ENCODE measurements at regions not wholly inside any gene's neighbourhood (a gene's known extent, or its start where the extent isn't known, plus 50 kb on each side); places are given as distances from the start of the nearest gene placed in this dataset.
A peak's percentile ranks its signal among the peaks of the same experiment; 100 is the strongest.

DNA sequence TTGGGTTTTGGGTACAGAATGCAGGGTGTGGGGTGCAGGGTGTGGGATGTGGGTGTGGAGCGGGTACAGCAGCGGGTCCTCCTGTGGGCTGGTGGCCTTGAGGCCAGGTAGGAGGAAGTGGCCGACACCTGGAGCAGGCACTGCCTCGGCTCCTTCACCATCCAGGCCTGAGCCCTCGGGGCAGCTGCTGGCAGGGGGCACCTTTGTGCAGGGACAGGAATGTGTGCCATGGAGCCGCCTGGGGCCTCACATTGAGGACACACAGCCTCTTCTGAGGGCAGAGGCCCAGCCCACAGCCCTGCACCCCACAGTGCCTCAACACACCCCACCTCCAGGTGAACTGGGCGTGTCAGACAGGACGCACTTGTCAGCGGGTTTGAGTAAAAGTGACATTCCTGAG, 984.0 kb downstream of the BRD1 start:
- H3K27me3 Mint-ChIP-seq: peaks cover 11 to 22% of the 10 kb centered on the region in 2 donors
- peaks cover 0 to 3% of the 10 kb centered on the region in 2 donors for H3K9me3 Mint-ChIP-seq
- peaks cover 4 to 5% of the 10 kb centered on the region in 2 donors for H3K4me1 Mint-ChIP-seq
- no peak overlapping the region for H3K4me3 Mint-ChIP-seq
- DNase-seq: no peak
- ATAC-seq (replicated peaks): no peak
- no peak overlapping the region for H3K27ac Mint-ChIP-seq
- H3K36me3 Mint-ChIP-seq: no peaks in the 10 kb centered on the region

DNA sequence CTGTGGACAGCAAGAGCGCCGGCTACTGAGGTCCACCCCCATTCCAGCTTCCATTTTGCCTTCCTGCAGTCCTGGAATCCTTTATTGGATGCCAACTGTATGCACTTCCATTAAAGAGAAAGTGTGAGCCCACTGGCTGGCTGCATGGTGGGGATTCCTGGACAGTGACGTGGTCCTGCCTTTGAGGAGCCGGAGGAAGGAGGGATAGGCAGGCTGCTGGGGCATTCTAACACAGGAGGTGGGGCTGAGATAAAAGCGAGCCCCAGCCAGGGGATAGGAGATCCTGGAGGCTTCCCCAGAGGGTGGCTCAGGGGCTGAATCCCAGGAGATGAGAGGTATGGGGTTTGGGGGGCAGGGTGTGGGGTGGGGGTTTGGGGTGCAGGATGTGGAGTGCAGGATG, 984.7 kb downstream of the BRD1 start:
- DNase-seq (no peak), ATAC-seq (replicated peaks) (no peak)
- H3K27me3 Mint-ChIP-seq: peaks cover 13 to 20% of the 10 kb centered on the region in 2 donors

DNA sequence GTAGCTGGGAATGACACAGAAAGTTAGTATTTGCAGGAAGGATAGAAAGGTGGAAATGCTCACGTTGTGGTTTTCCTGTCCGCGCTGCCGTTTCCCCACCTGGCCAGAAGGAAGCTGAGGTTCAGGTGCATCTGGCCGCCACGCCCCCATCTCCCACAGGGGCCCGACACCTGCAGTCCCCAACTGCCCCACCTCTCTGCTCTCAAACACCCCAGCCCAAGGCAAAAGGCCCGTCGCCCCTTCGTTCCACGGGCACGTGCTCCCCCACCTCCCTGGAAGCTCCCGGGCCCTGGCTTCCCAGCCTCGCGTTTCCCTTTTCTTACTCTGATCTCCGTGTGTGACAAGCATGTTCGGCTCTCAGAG, 985.1 kb downstream of the BRD1 start:
- Mint-ChIP-seq H3K27ac (no peak overlapping the region), H3K27me3 (peaks cover 13 to 17% of the 10 kb centered on the region in 2 donors), H3K36me3 (no peaks in the 10 kb centered on the region), H3K9me3 (peaks cover 5 to 7% of the 10 kb centered on the region in 2 donors), H3K4me3 (no peak overlapping the region), H3K4me1 (peaks cover 4 to 5% of the 10 kb centered on the region in 2 donors)
- no peak for DNase-seq
- no peak for ATAC-seq (replicated peaks)

More for the DNA sequence above, 984.7 kb downstream of the BRD1 start:
- no peaks in the 10 kb centered on the region for H3K36me3 Mint-ChIP-seq
- no peak overlapping the region for H3K4me3 Mint-ChIP-seq
- H3K27ac Mint-ChIP-seq: no peak overlapping the region
- peaks cover under 1 to 3% of the 10 kb centered on the region in 2 donors for H3K9me3 Mint-ChIP-seq
- peaks cover 4 to 5% of the 10 kb centered on the region in 2 donors for H3K4me1 Mint-ChIP-seq

DNA sequence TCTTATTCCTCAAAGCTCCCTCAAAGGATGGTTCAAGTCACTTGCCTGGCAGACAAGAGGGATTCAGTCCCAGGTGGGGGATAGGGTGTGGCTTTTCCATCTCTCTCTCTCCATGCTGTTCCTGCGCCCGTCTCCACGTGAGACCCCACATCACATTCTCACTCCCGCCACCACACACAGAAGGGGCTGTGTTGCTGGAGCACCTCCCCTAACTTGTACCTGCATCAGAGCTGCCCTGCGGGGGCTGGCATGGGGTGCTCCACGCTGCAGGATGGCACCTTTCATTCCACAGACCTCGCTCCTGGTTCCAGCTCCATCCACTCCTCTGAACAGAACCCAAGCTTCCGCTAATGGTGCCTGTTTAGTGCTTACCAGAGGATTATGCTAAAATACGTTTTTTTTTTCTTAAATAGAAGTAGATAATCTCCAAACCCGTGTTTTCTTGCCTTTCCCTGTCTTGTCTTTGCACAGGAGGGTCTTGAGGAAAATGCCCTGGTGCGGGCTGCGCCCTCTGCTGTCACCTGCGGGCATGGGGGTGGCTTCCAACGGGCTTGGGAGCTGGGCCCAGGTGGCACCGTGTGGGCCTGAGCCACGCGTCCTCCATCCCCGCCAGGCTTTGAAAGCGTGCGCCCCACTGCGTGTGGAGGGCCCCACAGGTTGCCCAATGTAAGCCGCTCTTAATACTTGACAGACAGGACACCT, 985.6 kb downstream of the BRD1 start:
- Mint-ChIP-seq H3K27ac (no peak overlapping the region), H3K4me3 (no peak overlapping the region), H3K9me3 (peaks cover 10 to 12% of the 10 kb centered on the region in 2 donors), H3K27me3 (peaks cover 13 to 17% of the 10 kb centered on the region in 2 donors), H3K36me3 (no peaks in the 10 kb centered on the region), H3K4me1 (peaks cover 5 to 7% of the 10 kb centered on the region in 2 donors)
- ATAC-seq (replicated peaks): no peak
- no peak for DNase-seq

DNA sequence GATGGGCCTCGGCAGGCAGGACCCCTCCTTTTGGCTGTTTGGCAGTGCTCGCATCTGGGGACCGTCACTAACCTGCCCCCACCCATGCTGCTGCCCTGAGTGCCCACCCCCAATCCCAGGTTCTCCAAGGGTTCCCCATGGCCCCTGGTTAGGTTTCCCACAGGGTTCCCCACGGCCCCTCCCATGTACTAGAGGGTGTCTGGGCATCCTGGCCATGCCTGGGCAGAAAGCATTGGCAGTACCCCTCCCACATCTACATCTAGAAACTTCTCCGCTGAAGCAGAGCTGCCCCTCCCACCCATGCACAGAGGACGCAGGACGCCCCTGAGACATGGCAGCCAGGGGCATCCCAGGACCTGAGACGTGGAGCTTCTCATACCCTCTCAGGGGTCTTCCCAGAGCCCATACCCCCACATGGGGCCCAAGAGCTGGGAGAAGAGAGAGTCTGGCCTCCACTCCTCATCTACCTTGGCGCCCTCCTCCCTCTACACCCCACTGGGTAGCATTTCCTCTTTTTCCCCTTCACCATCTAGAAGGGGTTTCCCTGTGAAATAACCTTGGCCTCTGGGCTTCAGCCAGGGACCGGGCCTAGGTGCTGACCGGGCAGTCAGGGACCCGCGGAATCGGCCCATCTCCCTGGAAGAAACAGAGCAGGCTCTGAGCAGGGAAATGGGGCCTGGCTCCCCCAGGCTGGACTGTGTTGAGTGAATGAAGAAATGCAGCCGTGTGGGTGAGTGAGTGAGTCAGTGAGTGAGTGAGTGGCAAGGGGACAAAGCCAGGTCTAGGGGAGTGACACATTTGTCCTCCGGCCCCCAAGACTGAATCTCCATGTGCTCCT, 987.3 kb downstream of the BRD1 start:
- Mint-ChIP-seq H3K36me3 (no peaks in the 10 kb centered on the region), H3K4me1 (peaks cover 5 to 7% of the 10 kb centered on the region in 2 donors), H3K27ac (no peak overlapping the region), H3K4me3 (no peak overlapping the region), H3K27me3 (peaks cover 13 to 26% of the 10 kb centered on the region in 2 donors), H3K9me3 (peaks cover 11 to 12% of the 10 kb centered on the region in 2 donors)
- no peak for DNase-seq
- peak; percentile 52 to 64 for ATAC-seq (replicated peaks)

DNA sequence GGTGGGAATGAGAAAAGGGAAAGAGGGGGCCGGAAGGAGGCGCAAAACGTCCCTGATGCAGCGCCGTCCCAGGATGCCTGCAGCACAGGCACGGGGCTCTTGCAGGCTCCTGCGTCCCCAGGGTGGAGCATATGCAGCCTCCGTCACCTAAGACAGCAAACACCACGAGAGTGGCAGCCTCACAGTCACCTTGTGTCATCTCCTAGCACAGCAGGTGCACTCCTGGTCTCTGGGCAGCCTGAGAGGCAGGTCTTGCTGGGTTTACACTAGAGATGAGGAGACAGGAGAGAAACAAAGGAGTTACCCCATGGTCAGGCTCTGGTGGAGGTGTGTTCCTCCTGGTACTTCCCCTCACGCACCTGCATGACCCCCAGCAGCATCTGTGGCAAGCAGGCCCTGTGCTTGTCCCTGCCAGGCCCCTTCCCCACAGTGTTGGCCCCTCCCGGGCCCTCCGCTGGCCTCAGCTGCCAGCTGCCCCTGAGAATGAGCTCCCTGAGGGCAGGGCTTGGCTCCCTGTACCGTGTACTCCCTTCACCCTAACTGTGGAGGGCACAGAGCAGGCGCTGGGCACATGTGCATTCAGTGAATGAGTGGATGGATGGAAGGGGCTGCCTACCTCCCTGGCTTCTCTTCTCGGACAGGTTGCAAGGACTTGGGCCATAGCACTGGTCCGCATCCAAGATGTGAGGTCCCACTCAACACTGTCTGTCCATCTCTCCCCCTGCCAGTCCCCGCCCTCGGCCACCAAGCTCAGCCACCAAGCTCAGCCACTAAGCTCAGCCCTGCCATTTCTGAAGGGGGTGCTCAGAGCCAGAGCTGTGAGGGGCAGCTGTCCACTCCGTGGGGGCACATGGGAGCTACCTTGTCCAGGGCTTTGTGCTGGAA, 988.6 kb downstream of the BRD1 start:
- Mint-ChIP-seq H3K36me3 (no peaks in the 10 kb centered on the region), H3K4me1 (peaks cover 5 to 7% of the 10 kb centered on the region in 2 donors), H3K9me3 (peaks cover 11 to 12% of the 10 kb centered on the region in 2 donors), H3K27me3 (peaks cover 13 to 26% of the 10 kb centered on the region in 2 donors), H3K27ac (no peak overlapping the region), H3K4me3 (no peak overlapping the region)
- no peak for DNase-seq
- no peak for ATAC-seq (replicated peaks)

DNA sequence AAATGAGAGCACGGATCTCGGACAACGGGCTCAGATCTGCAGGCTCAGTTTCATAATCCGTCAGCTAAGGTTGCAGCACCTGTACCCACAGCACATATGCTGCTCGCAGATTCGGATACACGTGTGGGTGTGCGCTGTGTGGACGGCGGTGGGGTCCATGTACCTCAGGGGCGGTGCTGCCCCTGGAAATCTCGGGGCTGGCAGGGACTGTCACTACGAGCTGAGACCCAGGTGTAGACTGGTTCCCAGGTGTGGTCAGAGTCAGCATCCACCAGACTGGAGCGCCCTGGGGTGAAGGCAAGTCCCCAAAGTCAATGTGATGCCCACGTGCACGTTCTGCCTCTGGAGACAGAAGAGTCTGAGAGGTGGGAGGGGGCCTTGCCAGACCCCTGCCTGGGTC, 989.3 kb downstream of the BRD1 start:
- Mint-ChIP-seq H3K4me3 (no peak overlapping the region), H3K27me3 (peaks cover 13 to 27% of the 10 kb centered on the region in 2 donors), H3K36me3 (no peaks in the 10 kb centered on the region), H3K4me1 (peaks cover 5 to 7% of the 10 kb centered on the region in 2 donors), H3K9me3 (peaks cover 11 to 16% of the 10 kb centered on the region in 2 donors), H3K27ac (no peak overlapping the region)
- DNase-seq (no peak), ATAC-seq (replicated peaks) (no peak)

GRCh38 chr22:48837341-48837935, 990.2 kb downstream of the BRD1 start:
- no peak overlapping the region for H3K4me3 Mint-ChIP-seq
- ATAC-seq (replicated peaks): no peak
- peaks cover 17 to 20% of the 10 kb centered on the region in 2 donors for H3K9me3 Mint-ChIP-seq
- H3K27ac Mint-ChIP-seq: no peak overlapping the region
- DNase-seq: no peak
- H3K27me3 Mint-ChIP-seq: peaks cover 6 to 24% of the 10 kb centered on the region in 2 donors
- peaks cover 5 to 7% of the 10 kb centered on the region in 2 donors for H3K4me1 Mint-ChIP-seq
- no peaks in the 10 kb centered on the region for H3K36me3 Mint-ChIP-seq

GRCh38 chr22:48836673-48837340, 990.9 kb downstream of the BRD1 start:
- no peak for DNase-seq
- no peak for ATAC-seq (replicated peaks)
- Mint-ChIP-seq H3K4me3 (no peak overlapping the region), H3K9me3 (peaks cover 17 to 20% of the 10 kb centered on the region in 2 donors), H3K27ac (no peak overlapping the region), H3K4me1 (peaks cover 5 to 7% of the 10 kb centered on the region in 2 donors), H3K27me3 (peaks cover 4 to 24% of the 10 kb centered on the region in 2 donors), H3K36me3 (no peaks in the 10 kb centered on the region)

DNA sequence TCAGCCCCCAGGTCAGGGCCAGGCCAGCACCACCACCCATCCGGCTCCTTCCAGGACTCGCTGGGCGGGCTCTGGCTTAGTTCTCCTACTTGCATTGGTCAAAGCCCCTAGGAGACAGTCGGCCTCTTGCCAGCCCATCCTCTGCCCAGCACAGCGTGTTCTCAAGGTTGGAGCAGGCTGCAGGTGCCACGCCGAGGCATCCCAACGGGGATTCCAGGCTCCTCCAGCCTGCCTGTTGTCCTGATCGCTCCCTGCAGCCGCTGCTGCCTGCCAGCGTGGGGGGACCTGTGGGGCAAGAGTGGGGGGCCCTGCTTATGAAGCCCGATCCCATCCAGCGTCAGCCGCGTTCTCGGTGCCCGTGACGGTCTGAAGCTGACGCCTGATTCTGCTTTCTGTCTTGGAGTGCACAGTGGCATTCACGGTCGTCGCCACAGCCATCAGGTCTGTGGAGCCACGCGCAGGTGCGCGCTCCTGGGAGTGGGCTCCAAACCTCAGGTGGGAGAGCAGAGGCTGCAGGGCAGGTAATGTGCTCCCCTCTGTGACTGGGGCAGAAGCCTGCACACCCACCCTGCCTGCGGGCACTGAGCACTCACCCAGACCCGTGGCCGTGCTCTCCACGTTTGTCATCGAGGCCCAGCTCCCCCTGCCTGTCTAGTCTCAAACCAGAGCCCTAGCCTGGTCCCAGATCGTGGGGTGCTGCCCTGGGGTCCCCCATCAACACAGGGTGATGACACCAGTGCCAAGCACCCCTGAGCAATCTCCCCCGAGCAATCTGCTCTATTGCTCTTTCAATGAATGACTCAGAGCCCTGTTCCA, 991.6 kb downstream of the BRD1 start:
- DNase-seq (no peak), ATAC-seq (replicated peaks) (no peak)
- no peak overlapping the region for H3K4me3 Mint-ChIP-seq

DNA sequence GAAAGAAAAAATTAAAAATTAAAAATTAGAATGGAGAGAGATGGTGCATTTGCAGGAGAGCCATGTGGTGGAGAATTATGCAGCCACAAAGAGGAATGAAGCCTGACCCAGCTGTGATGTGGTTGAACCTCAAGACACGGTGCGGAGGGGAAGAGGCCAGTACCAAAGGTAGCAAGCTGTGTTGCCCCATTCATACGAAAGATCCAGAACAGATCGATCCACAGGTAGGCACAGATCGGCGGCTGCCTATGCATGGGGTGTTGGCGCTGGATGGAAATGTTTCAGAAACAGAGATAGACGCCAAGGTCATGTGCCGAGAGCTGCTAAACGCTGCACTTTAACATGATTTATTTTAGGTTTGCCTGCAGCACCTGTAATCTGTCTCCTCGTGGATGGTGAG, 992.3 kb downstream of the BRD1 start:
- H3K4me1 Mint-ChIP-seq: peaks cover 3 to 4% of the 10 kb centered on the region in 2 donors

More for the DNA sequence above, 991.6 kb downstream of the BRD1 start:
- H3K27ac Mint-ChIP-seq: no peak overlapping the region
- H3K9me3 Mint-ChIP-seq: peaks cover 20 to 23% of the 10 kb centered on the region in 2 donors
- H3K4me1 Mint-ChIP-seq: peaks cover 5 to 7% of the 10 kb centered on the region in 2 donors
- no peaks in the 10 kb centered on the region for H3K36me3 Mint-ChIP-seq
- peaks cover 4 to 24% of the 10 kb centered on the region in 2 donors for H3K27me3 Mint-ChIP-seq

GRCh38 chr22:48834404-48834803, 993.3 kb downstream of the BRD1 start:
- DNase-seq: no peak
- Mint-ChIP-seq H3K27me3 (peaks cover 10 to 27% of the 10 kb centered on the region in 2 donors), H3K4me1 (peaks cover 0 to 3% of the 10 kb centered on the region in 2 donors), H3K4me3 (no peak overlapping the region), H3K27ac (no peak overlapping the region), H3K36me3 (peaks cover 0 to 2% of the 10 kb centered on the region in 2 donors), H3K9me3 (peaks cover 23 to 25% of the 10 kb centered on the region in 2 donors)
- ATAC-seq (replicated peaks): peak; percentile 56 to 60

More for the DNA sequence above, 992.3 kb downstream of the BRD1 start:
- DNase-seq: no peak
- peaks cover 21 to 26% of the 10 kb centered on the region in 2 donors for H3K9me3 Mint-ChIP-seq
- no peaks in the 10 kb centered on the region for H3K36me3 Mint-ChIP-seq
- no peak for ATAC-seq (replicated peaks)
- peaks cover 4 to 22% of the 10 kb centered on the region in 2 donors for H3K27me3 Mint-ChIP-seq
- H3K4me3 Mint-ChIP-seq: no peak overlapping the region
- H3K27ac Mint-ChIP-seq: no peak overlapping the region
